ENCODE measurements at regions not wholly inside any gene's neighbourhood (a gene's known extent, or its start where the extent isn't known, plus 50 kb on each side); places are given as distances from the start of the nearest gene placed in this dataset.

DNA sequence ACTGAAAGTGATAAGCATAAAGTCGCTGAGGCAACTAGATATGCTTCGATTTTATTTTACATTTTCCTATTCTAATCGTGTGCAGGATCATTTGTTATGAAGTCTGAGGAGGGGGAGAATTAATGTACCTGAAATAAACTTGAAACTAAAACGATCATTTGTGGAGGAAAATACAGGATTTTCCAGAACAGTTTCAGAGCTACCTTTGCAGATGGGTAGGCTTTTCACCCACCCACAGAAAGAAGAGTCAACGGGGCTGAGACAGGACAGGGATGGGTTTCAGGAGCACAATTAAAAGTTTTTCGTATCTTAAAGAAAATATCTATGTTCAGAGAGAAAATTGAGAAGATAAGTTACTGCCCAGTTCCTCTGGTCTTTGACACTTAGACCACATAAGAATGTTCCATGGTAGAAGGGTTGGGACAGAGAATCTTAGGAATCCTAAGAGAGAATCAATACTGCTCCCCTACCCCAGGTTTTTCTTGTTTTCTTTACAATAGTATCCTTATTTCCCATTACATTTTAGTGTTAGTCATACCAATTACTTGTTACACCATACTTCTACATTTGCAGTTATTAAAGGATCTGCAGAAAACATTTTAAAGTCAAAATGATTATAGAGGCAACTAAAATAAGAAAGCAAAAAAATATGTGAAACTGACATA is 211.4 kb downstream of the DEPDC1B start:
- POLR2A ChIA-PET: no interaction called here
- CTCF ChIA-PET: interaction anchor here (0.6 kb wide), 1 partner anchor 16 kb away, joined by 3 read pairs; no protein-coding TSS in a partner anchor
- Histone ChIP-seq H3K27ac (ENCODE audit: extremely low read depth, low read depth, low read length) (no peak overlapping the region), H3K4me1 (ENCODE audit: control insufficient read depth, insufficient read depth, low read length) (no peaks in the 10 kb centered on the region; the same call in 1 of the 2 replicates), H3K36me3 (ENCODE audit: control insufficient read depth in 2 of 2, insufficient read depth in 1 of 2, low read length in 2 of 2) (no peaks in the 10 kb centered on the region), H3K9me3 (ENCODE audit: control insufficient read depth, insufficient read depth, low read depth, low read length) (no peaks in the 10 kb centered on the region), H3K4me3 (ENCODE audit: low read depth, low read length) (no peak overlapping the region)
- TF ChIP-seq, protein P1, sequence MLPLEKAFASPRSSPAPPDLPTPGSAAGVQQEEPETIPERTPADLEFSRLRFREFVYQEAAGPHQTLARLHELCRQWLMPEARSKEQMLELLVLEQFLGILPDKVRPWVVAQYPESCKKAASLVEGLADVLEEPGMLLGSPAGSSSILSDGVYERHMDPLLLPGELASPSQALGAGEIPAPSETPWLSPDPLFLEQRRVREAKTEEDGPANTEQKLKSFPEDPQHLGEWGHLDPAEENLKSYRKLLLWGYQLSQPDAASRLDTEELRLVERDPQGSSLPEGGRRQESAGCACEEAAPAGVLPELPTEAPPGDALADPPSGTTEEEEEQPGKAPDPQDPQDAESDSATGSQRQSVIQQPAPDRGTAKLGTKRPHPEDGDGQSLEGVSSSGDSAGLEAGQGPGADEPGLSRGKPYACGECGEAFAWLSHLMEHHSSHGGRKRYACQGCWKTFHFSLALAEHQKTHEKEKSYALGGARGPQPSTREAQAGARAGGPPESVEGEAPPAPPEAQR (tag by site-specific recombination; IDR thresholded peaks at IDR 0.05): no peak
- TF ChIP-seq ZNF211 (tag by site-specific recombination; IDR thresholded peaks at IDR 0.05; ENCODE audit: low read depth): no peak
- TF ChIP-seq KLF1 (tag by site-specific recombination; IDR thresholded peaks at IDR 0.05): no peak
- TF ChIP-seq, protein P2, sequence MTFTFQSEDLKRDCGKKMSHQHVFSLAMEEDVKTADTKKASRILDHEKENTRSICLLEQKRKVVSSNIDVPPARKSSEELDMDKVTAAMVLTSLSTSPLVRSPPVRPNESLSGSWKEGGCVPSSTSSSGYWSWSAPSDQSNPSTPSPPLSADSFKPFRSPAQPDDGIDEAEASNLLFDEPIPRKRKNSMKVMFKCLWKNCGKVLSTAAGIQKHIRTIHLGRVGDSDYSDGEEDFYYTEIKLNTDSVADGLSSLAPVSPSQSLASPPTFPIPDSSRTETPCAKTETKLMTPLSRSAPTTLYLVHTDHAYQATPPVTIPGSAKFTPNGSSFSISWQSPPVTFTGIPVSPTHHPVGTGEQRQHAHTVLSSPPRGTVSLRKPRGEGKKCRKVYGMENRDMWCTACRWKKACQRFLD (tag by site-specific recombination; IDR thresholded peaks at IDR 0.05): no peak
- TF ChIP-seq ZNF341 (tag by site-specific recombination; IDR thresholded peaks at IDR 0.05; ENCODE audit: low read depth): no peak
- TF ChIP-seq ZNF133 (tag by site-specific recombination; IDR thresholded peaks at IDR 0.05): no peak
- TF ChIP-seq HOXD13 (CRISPR knock-in tag; IDR thresholded peaks at IDR 0.05; ENCODE audit: borderline replicate concordance): no peak
- TF ChIP-seq ZNF791 (tag by site-specific recombination; IDR thresholded peaks at IDR 0.05): no peak
- no peak for TF ChIP-seq ZNF223 (tag by site-specific recombination; IDR thresholded peaks at IDR 0.05)

DNA sequence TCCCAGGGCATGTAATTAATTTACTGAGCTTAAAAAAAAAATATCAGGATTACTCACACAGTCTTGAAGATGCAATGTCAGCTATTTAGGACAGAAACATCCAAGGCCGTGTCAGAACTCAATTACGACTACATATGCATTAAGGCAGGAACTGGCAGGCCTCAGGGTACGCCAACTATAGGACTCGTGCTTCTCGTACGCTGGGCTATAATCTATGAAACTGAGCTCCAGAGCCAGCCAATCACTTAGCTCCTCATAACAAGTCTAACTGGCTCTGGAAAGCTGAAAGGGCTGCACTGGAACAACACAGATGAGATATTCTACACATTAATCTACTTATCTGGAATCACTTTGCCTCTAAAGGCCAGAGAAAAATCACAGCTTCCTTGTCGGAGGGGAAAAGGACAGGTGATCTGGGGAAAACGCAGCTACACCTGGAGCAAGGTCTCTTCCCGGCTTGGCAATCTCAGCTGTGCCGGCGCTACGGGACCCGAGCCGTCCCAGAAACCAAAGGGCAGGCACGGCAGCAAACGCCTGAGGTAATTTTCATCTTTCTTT is 212.0 kb downstream of the DEPDC1B start:
- TF ChIP-seq, protein P3, sequence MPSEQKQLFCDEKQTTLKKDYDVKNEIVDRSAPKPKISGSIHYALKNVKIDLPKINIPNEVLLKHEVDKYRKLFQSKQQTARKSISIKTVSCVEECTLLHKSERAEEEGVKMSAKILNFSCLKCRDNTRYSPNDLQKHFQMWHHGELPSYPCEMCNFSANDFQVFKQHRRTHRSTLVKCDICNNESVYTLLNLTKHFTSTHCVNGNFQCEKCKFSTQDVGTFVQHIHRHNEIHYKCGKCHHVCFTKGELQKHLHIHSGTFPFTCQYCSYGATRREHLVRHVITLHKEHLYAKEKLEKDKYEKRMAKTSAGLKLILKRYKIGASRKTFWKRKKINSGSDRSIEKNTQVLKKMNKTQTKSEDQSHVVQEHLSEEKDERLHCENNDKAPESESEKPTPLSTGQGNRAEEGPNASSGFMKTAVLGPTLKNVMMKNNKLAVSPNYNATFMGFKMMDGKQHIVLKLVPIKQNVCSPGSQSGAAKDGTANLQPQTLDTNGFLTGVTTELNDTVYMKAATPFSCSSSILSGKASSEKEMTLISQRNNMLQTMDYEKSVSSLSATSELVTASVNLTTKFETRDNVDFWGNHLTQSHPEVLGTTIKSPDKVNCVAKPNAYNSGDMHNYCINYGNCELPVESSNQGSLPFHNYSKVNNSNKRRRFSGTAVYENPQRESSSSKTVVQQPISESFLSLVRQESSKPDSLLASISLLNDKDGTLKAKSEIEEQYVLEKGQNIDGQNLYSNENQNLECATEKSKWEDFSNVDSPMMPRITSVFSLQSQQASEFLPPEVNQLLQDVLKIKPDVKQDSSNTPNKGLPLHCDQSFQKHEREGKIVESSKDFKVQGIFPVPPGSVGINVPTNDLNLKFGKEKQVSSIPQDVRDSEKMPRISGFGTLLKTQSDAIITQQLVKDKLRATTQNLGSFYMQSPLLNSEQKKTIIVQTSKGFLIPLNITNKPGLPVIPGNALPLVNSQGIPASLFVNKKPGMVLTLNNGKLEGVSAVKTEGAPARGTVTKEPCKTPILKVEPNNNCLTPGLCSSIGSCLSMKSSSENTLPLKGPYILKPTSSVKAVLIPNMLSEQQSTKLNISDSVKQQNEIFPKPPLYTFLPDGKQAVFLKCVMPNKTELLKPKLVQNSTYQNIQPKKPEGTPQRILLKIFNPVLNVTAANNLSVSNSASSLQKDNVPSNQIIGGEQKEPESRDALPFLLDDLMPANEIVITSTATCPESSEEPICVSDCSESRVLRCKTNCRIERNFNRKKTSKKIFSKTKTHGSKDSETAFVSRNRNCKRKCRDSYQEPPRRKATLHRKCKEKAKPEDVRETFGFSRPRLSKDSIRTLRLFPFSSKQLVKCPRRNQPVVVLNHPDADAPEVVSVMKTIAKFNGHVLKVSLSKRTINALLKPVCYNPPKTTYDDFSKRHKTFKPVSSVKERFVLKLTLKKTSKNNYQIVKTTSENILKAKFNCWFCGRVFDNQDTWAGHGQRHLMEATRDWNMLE (tag by site-specific recombination; conservative IDR thresholded peaks at IDR 0.05; ENCODE audit: low read depth): no peak
- no peak for TF ChIP-seq FEZF1 (tag by site-specific recombination; IDR thresholded peaks at IDR 0.05)
- no peak overlapping the region for H3K27ac ChIP-seq (ENCODE audit: extremely low read depth, low read depth, low read length)
- no peaks in the 10 kb centered on the region for H3K9me3 ChIP-seq (ENCODE audit: control insufficient read depth, insufficient read depth, low read depth, low read length)
- ChIA-PET CTCF (no interaction called here), POLR2A (no interaction called here)
- no peak overlapping the region for H3K4me3 ChIP-seq (ENCODE audit: low read depth, low read length)
- H3K4me1 ChIP-seq (ENCODE audit: control insufficient read depth, insufficient read depth, low read length): no peaks in the 10 kb centered on the region; the same call in 1 of the 2 replicates
- no peaks in the 10 kb centered on the region for H3K36me3 ChIP-seq (ENCODE audit: control insufficient read depth in 2 of 2, insufficient read depth in 1 of 2, low read length in 2 of 2)

DNA sequence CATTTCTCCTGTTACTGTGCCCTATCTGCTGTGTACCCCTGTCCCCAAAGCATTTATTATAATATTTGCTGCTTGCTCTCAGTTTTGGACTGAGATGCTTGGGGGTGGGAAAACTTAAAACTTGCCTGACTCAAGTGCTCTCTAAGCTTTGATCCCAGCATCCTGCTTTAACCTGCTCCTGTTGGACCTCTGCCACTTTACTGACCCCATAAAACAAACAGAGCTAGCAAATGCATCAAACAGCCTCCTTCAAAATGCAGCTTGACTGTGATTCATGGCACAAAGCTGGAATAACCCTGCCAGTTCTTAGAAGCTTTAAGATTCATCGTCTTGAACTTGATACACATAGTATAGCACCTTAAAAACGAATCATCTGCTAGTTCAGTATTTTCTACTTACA is 212.5 kb downstream of the DEPDC1B start:
- no peak overlapping the region for H3K27ac ChIP-seq (ENCODE audit: extremely low read depth, low read depth, low read length)
- POLR2A ChIA-PET: no interaction called here
- no peaks in the 10 kb centered on the region; the same call in 1 of the 2 replicates for H3K4me1 ChIP-seq (ENCODE audit: control insufficient read depth, insufficient read depth, low read length)
- CTCF ChIA-PET: no interaction called here
- H3K36me3 ChIP-seq (ENCODE audit: control insufficient read depth in 2 of 2, insufficient read depth in 1 of 2, low read length in 2 of 2): no peaks in the 10 kb centered on the region
- H3K4me3 ChIP-seq (ENCODE audit: low read depth, low read length): no peak overlapping the region
- H3K9me3 ChIP-seq (ENCODE audit: control insufficient read depth, insufficient read depth, low read depth, low read length): no peaks in the 10 kb centered on the region
- TF ChIP-seq, protein P4, sequence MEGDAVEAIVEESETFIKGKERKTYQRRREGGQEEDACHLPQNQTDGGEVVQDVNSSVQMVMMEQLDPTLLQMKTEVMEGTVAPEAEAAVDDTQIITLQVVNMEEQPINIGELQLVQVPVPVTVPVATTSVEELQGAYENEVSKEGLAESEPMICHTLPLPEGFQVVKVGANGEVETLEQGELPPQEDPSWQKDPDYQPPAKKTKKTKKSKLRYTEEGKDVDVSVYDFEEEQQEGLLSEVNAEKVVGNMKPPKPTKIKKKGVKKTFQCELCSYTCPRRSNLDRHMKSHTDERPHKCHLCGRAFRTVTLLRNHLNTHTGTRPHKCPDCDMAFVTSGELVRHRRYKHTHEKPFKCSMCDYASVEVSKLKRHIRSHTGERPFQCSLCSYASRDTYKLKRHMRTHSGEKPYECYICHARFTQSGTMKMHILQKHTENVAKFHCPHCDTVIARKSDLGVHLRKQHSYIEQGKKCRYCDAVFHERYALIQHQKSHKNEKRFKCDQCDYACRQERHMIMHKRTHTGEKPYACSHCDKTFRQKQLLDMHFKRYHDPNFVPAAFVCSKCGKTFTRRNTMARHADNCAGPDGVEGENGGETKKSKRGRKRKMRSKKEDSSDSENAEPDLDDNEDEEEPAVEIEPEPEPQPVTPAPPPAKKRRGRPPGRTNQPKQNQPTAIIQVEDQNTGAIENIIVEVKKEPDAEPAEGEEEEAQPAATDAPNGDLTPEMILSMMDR (tag by site-specific recombination; IDR thresholded peaks at IDR 0.05): no peak
- TF ChIP-seq ZNF239 (tag by site-specific recombination; IDR thresholded peaks at IDR 0.05) (no peak), ZNF629 (tag by site-specific recombination; IDR thresholded peaks at IDR 0.05) (no peak), ZNF654 (tag by site-specific recombination; IDR thresholded peaks at IDR 0.05; ENCODE audit: low read depth) (no peak), FEZF1 (tag by site-specific recombination; IDR thresholded peaks at IDR 0.05) (no peak), PRDM1 (tag by site-specific recombination; IDR thresholded peaks at IDR 0.05) (no peak), KLF8 (tag by site-specific recombination; IDR thresholded peaks at IDR 0.05) (no peak)
- TF ChIP-seq, protein P5, sequence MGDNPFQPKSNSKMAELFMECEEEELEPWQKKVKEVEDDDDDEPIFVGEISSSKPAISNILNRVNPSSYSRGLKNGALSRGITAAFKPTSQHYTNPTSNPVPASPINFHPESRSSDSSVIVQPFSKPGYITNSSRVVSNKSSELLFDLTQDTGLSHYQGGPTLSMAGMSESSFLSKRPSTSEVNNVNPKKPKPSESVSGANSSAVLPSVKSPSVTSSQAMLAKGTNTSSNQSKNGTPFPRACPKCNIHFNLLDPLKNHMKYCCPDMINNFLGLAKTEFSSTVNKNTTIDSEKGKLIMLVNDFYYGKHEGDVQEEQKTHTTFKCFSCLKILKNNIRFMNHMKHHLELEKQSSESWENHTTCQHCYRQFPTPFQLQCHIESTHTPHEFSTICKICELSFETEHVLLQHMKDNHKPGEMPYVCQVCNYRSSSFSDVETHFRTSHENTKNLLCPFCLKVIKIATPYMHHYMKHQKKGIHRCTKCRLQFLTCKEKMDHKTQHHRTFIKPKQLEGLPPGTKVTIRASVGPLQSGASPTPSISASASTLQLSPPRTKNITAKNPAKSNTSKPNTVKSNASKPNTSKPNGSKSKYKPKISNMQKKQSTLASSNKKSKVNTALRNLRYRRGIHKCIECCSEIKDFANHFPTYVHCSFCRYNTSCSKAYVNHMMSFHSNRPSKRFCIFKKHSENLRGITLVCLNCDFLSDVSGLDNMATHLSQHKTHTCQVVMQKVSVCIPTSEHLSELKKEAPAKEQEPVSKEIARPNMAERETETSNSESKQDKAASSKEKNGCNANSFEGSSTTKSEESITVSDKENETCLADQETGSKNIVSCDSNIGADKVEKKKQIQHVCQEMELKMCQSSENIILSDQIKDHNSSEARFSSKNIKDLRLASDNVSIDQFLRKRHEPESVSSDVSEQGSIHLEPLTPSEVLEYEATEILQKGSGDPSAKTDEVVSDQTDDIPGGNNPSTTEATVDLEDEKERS (tag by site-specific recombination; IDR thresholded peaks at IDR 0.05): no peak
